ENCODE measurements at regions not wholly inside any gene's neighbourhood (a gene's known extent, or its start where the extent isn't known, plus 50 kb on each side); places are given as distances from the start of the nearest gene placed in this dataset.

- TF ChIP-seq CTCF (IDR thresholded peaks at IDR 0.05; ENCODE audit: low read depth, low read length): no peak
- H3K27ac ChIP-seq: no peak overlapping the region
- no peaks in the 10 kb centered on the region for H3K9me3 ChIP-seq (ENCODE audit: low read depth)
- no peaks in the 10 kb centered on the region for H3K27me3 ChIP-seq
- H3K4me3 ChIP-seq: no peak overlapping the region
- H3K36me3 ChIP-seq: no peaks in the 10 kb centered on the region
- DNase-seq (ENCODE audit: low read depth in 1 of 2, low spot score in 1 of 2): peak in 1 of 2 donors; percentile 30
- H3K4me1 ChIP-seq (ENCODE audit: low read depth): no peaks in the 10 kb centered on the region
Observed at GRCh38 chr9:88056876-88057275, 81.4 kb downstream of the SPATA31C2 start.

- Histone ChIP-seq H3K4me1 (ENCODE audit: low read depth) (peaks cover 4% of the 10 kb centered on the region), H3K36me3 (no peaks in the 10 kb centered on the region), H3K9me3 (ENCODE audit: low read depth) (no peaks in the 10 kb centered on the region), H3K27ac (no peak overlapping the region), H3K27me3 (no peaks in the 10 kb centered on the region), H3K4me3 (no peak overlapping the region)
- TF ChIP-seq CTCF (IDR thresholded peaks at IDR 0.05; ENCODE audit: low read depth, low read length): no peak
- DNase-seq (ENCODE audit: low read depth in 1 of 2, low spot score in 1 of 2): no peak
Observed at GRCh38 chr9:88053856-88054501, 79.6 kb upstream of the CDK20 start.

GRCh38 chr9:88052321-88052965 is 78.1 kb upstream of the CDK20 start:
- DNase-seq (ENCODE audit: low read depth in 1 of 2, low spot score in 1 of 2): no peak
- Histone ChIP-seq H3K9me3 (ENCODE audit: low read depth) (no peaks in the 10 kb centered on the region), H3K27ac (no peak overlapping the region), H3K4me1 (ENCODE audit: low read depth) (peaks cover 4% of the 10 kb centered on the region), H3K27me3 (no peaks in the 10 kb centered on the region), H3K4me3 (no peak overlapping the region), H3K36me3 (no peaks in the 10 kb centered on the region)
- TF ChIP-seq CTCF (IDR thresholded peaks at IDR 0.05; ENCODE audit: low read depth, low read length): no peak

- H3K4me3 ChIP-seq: no peak overlapping the region
- no peaks in the 10 kb centered on the region for H3K9me3 ChIP-seq (ENCODE audit: low read depth)
- H3K4me1 ChIP-seq (ENCODE audit: low read depth): peaks cover 4% of the 10 kb centered on the region
- TF ChIP-seq CTCF (IDR thresholded peaks at IDR 0.05; ENCODE audit: low read depth, low read length): no peak
- DNase-seq (ENCODE audit: low read depth in 1 of 2, low spot score in 1 of 2): no peak
- H3K36me3 ChIP-seq: no peaks in the 10 kb centered on the region
- H3K27me3 ChIP-seq: no peaks in the 10 kb centered on the region
- no peak overlapping the region for H3K27ac ChIP-seq
Observed at GRCh38 chr9:88051138-88051537, 76.8 kb upstream of the CDK20 start.

- Histone ChIP-seq H3K36me3 (no peaks in the 10 kb centered on the region), H3K9me3 (ENCODE audit: low read depth) (no peaks in the 10 kb centered on the region), H3K4me1 (ENCODE audit: low read depth) (peaks cover 4% of the 10 kb centered on the region), H3K27ac (no peak overlapping the region), H3K27me3 (no peaks in the 10 kb centered on the region), H3K4me3 (no peak overlapping the region)
- peak in 1 of 2 donors; percentile 72 for DNase-seq (ENCODE audit: low read depth in 1 of 2, low spot score in 1 of 2)
- no peak for TF ChIP-seq CTCF (IDR thresholded peaks at IDR 0.05; ENCODE audit: low read depth, low read length)
Observed at GRCh38 chr9:88049677-88050307, 75.5 kb upstream of the CDK20 start.

Measured in cardiac muscle cell (in vitro differentiated cells and primary cell).